ENCODE measurements at regions not wholly inside any gene's neighbourhood (a gene's known extent, or its start where the extent isn't known, plus 50 kb on each side); places are given as distances from the start of the nearest gene placed in this dataset.

GRCh38 chr6:14706378-14706929 is 539.4 kb upstream of the JARID2 start:
- DNase-seq = peak in 1 of 5 donors; percentile 49

DNA sequence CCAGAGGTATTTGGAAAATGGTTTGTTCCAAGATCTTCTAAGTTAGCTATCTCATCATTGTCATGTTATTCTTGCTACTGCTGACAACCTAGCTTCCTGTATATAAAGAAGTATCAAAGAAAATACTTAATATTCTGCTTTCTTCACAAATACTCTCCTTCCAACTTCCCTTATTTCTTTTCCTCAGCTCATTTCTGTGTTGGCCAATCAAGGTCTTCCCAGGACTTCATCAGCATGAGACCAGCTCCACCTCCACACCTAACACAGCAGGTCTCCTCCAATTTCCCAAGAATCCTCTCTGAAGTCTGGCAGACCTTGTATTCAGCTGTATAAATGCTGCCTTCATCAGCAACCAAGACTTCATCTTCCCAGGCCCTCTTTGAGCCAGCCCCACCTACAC is 538.6 kb upstream of the JARID2 start:
- DNase-seq = no peak

DNA sequence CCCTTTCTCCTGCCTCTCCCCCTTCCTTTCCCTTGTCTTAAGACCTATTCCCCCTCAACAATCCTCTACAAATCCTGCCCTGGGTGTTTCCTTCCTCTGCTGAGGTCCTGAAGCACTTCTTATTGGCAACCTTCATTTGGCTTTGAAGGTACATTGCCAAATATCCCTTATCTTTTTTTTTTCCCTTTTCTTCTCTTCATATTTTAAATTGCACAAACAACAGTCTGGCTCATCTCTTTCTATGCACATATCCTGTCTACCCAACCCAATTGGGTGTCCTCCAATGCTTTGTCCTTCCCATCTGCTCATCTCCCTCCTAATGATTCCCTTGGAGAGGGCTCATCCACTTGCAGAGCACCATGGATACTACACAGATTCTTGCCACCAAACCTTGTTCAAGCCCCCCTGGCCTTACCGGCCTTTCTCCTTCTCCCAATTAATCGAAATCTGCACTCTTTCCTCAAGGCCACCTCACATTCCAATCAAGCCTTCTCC is 537.9 kb upstream of the JARID2 start:
- DNase-seq = no peak

DNA sequence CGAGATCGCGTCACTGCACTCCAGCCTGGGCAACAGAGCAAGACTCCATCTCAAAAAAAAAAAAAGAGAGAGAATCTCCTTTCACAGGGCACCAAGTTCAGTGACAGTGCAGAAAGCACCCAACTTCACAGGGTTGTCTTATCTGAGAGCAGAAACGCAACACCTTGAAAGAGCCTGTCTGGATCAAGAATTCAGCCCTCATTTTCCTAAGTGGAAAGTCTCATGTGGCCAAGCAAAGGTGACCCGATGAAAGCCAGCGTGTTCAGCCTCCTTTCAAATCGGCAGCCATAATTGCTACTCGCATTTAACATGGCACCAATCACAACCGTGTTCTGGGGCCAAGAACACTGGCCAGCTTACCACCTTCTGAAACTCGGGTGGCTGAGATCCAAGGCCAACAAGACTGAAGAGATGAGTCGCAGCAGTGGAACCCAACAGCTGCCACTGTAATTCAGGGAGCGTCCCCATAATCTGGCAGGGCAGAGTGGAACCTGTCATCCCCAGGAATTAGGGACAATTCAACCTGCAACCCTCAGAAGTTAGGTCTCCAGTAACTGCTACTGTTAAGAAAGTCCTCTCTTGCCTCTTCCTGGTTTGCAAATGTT is 536.7 kb upstream of the JARID2 start:
- no peak for DNase-seq

DNA sequence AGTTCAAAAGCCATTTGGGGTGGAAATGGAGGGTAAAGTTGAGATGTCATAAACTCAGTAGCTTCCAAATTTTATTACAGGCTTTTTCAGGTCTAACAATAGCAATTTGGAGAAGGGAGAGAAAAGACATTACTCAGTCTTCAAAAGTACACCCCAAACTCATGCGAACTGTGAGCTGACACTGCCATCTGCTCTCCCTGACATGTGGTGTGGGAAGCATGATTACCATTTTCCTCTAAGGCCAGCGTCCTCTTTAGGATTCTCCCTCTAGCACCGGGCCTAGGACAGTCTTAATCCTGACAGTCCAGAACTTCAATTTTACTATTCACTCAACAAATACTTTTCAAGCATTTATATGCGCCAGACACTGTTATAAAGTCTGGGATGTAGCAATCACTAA is 536.0 kb upstream of the JARID2 start:
- DNase-seq = no peak

- no peak for DNase-seq
Measured at GRCh38 chr6:14710421-14710820, 535.4 kb upstream of the JARID2 start.

DNA sequence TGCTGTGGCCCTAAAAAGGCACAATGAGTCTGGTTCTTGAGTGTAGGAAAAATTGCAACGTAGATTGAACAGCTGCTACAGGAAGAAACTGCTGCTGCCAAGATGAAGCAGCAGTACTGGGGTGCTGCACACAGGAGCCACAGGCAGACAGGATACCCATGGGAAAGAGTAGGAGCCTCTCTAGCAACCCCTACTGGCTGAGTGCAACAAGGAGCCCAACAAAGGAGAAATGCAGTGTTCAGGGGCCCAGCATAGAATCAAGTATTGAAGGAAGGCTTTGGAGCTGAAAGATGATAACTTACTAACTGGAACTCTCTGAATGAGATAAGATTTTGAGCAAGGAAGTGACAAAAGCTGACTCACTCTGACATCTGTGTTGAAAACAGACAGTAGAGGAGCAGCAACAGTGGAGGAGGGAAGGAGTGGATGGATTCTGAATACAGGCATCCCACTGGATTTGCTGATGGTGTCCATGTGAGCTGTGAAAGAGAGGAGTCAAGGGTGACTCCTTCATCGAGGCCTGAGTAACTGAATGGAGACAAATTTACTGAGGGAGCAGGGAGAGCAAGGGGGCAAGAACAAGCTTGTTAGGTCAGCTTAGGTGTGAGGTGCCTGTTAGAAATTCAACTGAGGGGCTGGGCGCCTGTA is 534.7 kb upstream of the JARID2 start:
- peak in 2 of 5 donors; percentile 10 to 73 for DNase-seq

DNA sequence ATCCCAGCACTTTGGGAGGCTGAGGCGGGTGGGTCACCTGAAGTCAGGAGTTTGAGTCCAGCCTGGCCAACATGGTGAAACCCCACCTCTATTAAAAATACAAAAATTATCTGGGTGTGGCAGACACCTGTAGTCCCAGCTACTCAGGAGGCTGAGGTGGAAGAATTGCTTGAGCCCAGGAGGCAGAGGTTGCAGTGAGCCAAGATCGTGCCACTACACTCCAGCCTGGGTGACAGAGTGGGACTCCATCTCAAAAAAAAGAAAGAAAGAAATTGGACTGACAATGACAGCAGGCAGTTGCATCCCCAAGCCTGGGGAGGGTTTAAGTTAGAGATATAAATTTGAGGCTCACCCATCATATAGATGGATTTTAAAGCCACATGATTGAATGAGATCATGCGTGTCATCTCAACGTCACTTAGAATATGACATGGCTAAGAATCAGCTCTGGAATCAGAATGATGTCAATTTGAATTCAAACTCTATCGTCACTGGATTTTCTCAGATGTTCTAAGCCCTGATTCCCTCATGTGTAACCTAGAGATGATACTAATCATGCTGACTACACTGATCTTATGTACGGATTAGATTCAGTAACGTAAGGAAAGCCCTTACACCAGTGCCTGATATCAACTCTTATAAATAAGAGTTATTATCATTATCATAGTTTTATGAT is 534.0 kb upstream of the JARID2 start:
- DNase-seq = no peak

DNA sequence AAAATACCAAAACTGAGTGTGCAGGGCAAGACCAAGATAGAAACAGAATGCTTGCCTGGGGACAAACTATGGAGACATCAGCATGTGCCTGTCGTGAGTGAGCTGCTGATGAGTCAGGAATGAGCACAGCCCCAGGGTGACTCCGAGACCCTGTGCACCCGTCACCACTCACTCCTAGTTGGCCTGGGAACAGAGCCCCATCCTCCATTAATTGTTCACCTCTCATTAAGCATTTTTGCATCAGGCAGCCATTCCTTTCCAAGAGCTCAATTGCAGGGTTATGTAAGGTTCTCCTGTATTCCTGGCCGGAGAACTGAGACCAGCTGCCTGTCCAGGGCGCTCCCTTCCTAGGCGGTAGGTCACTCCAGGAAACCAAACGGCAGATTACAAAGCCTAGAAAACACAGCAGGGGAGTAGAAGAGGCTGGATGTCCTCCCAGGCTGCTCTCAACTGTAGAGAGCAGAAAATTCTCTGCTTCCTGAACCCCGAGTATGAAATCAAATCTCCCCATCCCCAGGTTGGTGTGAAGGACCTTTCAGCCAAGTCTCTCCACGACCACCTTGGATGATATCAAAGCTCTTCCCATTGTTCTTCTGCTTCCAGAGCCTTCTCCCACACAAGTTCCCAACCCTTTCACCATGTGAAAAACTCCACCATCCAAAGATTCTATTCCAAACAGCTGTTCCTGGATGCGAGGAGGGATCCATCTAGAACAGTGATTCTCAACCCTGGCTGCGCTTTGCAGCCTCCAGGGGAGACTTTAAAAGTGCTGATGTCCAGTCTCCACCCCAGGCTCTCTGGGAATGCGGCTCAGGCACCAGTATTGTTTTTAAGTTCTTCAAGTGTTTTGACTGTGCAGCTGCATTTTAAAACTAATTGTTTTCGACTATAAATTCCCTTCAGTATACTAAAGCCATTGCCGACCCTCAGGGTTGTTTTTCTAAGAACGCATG is 532.6 kb upstream of the JARID2 start:
- no peak for DNase-seq

GRCh38 chr6:14713966-14714631 is 531.8 kb upstream of the JARID2 start:
- DNase-seq = no peak

GRCh38 chr6:14715076-14715475 is 530.8 kb upstream of the JARID2 start:
- no peak for DNase-seq

DNA sequence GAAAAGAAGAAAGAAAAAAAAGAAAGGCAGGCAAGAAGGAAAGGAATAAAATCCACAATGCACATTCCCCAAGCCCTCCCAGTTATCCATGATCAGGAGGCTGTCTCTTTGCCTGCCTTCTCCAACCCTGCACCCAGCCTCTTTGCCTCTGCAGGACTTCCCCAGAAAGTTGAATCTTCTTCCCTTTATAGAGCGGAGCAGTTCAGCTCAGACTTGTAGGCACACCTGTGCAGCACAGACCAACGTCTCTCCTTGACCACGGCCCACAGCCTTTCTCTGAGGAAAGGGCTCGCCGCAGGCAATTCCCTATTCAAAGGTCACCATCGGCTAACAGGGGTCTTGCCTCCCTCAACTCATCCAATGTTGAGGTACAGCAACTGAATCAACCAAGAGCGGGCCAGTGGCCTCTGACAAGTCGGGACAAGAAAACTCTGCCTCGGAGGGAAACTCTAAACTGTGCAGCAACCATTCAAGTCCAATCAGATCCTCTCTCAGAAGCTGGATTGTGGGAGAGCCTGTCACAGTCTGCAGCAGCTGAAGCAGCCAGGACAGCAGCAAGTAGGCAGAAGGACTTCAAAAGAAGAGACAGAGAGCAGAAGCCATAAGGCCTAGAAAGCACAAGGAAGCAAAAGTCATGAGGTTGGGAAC is 529.2 kb upstream of the JARID2 start:
- no peak for DNase-seq

DNA sequence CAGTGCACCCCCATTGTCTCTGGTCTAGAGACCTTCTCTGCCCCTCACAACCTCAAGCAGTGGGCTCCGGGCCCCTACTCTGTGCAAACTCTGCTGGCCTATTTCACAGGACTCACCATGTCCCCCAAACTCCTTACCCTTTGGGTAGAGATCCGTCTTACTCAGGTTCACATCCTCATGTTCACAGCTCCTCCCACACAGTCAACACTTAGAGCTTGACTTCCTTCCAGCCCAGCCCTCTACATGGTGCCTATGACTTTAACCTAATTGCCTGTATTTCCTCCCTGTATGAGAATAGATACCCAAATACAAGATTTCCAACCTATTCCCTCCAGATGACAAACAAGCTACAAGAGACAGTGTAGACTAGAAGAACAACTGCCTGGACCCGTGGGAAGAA is 528.6 kb upstream of the JARID2 start:
- DNase-seq = peak in 1 of 5 donors; percentile 63

DNA sequence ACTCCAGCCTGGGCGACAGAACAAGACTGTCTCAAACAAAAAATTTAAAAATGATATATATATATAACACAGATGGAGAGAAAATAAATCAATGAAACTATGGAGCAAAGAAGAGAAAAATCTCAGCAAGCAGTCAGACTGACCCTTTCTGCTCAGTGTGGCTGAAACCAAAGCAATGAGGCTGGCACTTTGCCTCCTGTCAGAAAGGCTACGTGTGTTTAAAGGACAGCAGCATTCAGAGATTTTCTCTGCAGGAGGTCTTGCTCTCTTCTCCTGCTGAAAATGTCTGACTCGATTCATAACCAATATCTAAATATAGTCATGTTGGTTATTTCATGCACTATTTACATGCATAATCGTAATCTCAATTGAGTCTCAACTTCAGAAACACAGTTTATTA is 527.0 kb upstream of the JARID2 start:
- no peak for DNase-seq

GRCh38 chr6:14719270-14719669 is 526.6 kb upstream of the JARID2 start:
- no peak for DNase-seq

DNA sequence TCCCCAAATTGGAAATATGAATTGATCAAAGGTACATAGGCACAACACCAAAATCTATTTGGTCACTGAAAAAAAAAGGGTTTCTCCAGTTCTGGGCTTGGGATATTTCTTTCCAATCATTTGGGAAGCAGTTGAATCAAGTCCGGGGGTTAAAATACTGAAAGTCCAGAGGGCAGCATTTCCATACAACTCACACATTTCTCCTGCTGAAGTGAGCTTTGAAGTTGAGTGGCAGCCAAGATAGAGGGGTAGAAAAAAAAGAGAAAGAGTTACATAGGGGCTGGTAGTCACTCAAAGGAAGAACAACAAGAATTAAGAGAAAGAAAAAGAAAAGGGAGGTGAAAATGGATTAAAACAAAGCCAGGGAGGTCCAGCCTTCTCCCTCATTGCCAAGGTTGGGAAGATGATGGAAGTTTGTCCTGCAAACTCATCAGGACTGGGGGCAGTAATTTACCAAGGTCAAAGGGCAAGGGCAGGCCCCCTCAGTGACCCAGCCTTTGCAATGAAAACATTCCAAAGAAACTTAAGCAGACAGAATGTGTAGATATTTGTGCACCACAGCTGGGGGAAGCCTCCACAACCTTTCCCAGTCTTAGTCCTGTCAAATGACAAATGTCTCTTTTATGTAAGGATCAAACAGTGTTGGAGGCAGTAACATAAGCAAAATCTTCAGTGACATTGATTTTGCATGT is 525.3 kb upstream of the JARID2 start:
- DNase-seq = no peak

- no peak for DNase-seq
Measured at GRCh38 chr6:14721103-14721758, 524.6 kb upstream of the JARID2 start.

- DNase-seq = no peak
Measured at GRCh38 chr6:14722001-14722562, 523.8 kb upstream of the JARID2 start.

DNA sequence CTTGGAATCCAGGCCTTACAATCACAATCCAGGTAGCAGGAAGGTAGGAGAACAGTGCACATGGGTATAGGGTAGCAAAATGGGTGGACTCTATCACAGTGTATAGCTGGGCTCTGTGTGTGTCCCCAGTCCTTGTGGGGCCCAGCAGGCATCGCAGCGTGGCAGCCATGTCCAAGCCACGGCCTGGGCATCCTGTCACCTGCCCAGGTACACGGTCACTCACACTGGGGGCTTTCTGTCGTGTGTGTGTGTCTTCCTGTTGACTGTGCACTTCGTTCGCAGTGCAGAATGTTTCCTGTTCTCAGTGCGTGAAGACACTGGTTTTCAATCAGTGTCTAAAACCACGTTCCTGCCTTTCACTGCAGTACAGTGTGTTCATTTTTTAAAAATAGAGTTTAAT is 523.2 kb upstream of the JARID2 start:
- DNase-seq = peak in 1 of 5 donors; percentile 27

- DNase-seq = no peak
Measured at GRCh38 chr6:14723535-14724086, 522.3 kb upstream of the JARID2 start.
